Ishikawa (cell line): ENCODE measurements at regions not wholly inside any gene's neighbourhood (a gene's known extent, or its start where the extent isn't known, plus 50 kb on each side); places are given as distances from the start of the nearest gene placed in this dataset.

Experiments
- CEBPB ChIP-seq: IDR thresholded peaks from 2 replicates; pipeline ENCODE4 v1.6.1; 2012
- CREB1 ChIP-seq: IDR thresholded peaks from 2 replicates; pipeline ENCODE4 v1.6.1; 2012; ENCODE audit warnings: low read depth
- NFIC ChIP-seq: IDR thresholded peaks from 2 replicates; pipeline ENCODE4 v1.6.1; 2012
- TAF1 ChIP-seq: IDR thresholded peaks from 2 replicates; pipeline ENCODE4 v1.6.1; 2012; ENCODE audit warnings: low read depth, mild to moderate bottlenecking
- YY1 ChIP-seq: IDR thresholded peaks from 2 replicates; pipeline ENCODE4 v1.6.1; 2012; ENCODE audit warnings: low read depth
- TF ChIP-seq, protein P1 (sequence below): IDR thresholded peaks from 2 replicates; pipeline ENCODE4 v1.6.1; 2012

GRCh38 chr1:106755682-106756406 is 300.6 kb upstream of the PRMT6 start:
- TF ChIP-seq CEBPB: no peak
- no peak for TF ChIP-seq CREB1
- TF ChIP-seq, protein P1, sequence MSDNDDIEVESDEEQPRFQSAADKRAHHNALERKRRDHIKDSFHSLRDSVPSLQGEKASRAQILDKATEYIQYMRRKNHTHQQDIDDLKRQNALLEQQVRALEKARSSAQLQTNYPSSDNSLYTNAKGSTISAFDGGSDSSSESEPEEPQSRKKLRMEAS: no peak
- TF ChIP-seq NFIC: peak; percentile 76
- TF ChIP-seq TAF1: no peak
- TF ChIP-seq YY1: no peak
